PC-9 (cell line): ENCODE measurements at regions not wholly inside any gene's neighbourhood (a gene's known extent, or its start where the extent isn't known, plus 50 kb on each side); places are given as distances from the start of the nearest gene placed in this dataset.

ENCODE experiments used
- EZH2 ChIP-seq: fragments of 200-600 bp; sonication (generic); IDR thresholded peaks from 2 replicates; pipeline ENCODE4 v1.8.0; 2017; ENCODE audit warnings: antibody characterized with exemption, low read depth
- TF ChIP-seq, protein P1 (sequence below): fragments of 200-600 bp; sonication (generic); conservative IDR thresholded peaks from 2 replicates; pipeline ENCODE4 v1.6.1; 2017; ENCODE audit warnings: mixed run types, antibody characterized with exemption, mild to moderate bottlenecking, moderate library complexity

DNA sequence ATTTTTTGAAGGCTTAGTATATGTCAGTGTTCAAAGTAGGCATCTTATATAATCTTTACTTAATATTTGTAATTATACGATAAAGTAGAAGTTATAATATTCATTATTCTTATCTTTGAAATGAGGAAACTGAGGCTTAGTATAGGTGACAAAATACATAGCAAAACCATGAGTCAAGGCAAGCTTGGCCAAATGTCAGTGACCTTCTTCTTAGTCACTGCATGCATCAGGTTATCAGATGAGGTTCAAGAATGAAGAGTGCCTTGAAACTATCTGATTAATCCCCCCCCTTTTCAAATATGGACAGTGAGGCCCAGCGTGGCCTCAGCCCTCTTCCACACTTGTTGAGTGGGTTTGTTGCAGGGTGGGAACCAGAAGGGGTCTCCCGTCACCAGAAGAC lies 59.3 kb downstream of the PMAIP1 start:
- TF ChIP-seq, protein P1, sequence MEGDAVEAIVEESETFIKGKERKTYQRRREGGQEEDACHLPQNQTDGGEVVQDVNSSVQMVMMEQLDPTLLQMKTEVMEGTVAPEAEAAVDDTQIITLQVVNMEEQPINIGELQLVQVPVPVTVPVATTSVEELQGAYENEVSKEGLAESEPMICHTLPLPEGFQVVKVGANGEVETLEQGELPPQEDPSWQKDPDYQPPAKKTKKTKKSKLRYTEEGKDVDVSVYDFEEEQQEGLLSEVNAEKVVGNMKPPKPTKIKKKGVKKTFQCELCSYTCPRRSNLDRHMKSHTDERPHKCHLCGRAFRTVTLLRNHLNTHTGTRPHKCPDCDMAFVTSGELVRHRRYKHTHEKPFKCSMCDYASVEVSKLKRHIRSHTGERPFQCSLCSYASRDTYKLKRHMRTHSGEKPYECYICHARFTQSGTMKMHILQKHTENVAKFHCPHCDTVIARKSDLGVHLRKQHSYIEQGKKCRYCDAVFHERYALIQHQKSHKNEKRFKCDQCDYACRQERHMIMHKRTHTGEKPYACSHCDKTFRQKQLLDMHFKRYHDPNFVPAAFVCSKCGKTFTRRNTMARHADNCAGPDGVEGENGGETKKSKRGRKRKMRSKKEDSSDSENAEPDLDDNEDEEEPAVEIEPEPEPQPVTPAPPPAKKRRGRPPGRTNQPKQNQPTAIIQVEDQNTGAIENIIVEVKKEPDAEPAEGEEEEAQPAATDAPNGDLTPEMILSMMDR: no peak
- TF ChIP-seq EZH2: no peak
